ENCODE measurements at regions not wholly inside any gene's neighbourhood (a gene's known extent, or its start where the extent isn't known, plus 50 kb on each side); places are given as distances from the start of the nearest gene placed in this dataset.
A peak's percentile ranks its signal among the peaks of the same experiment; 100 is the strongest.

DNA sequence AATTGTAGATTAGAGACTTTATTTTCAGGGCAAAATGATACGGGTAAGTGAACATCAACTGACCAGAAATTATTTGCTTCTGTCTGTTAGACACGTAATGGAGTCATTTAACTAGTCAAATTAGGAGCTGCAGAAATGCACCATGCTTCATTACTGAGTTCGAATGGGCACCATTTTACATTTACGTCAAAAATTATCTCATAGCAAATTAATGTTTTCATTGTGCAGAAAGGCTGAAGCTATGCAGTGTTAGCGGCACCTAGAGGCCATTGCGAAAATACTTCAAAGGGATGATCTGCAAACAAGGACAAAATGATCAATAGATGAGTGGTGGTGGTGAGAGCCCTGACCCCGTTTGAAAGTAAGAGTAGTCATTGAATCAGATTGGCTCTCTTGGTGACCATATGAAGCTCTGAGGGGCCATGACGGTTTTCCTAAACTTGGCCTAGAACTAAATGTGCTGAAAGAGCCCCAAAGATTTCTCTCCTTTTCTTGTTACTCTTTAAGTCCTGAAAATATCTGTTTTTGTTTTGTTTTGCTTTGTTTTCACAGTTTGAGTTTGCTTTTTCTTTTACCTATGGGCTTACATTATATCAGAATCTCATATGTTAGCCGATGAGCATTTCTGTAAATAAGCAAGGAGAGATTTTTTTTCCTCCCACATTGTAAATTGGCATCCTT, 277.9 kb downstream of the ZNF536 start:
- TF ChIP-seq EZH2 (IDR thresholded peaks at IDR 0.05; ENCODE audit: borderline replicate concordance, low read length), result no peak
- TF ChIP-seq, protein P1, sequence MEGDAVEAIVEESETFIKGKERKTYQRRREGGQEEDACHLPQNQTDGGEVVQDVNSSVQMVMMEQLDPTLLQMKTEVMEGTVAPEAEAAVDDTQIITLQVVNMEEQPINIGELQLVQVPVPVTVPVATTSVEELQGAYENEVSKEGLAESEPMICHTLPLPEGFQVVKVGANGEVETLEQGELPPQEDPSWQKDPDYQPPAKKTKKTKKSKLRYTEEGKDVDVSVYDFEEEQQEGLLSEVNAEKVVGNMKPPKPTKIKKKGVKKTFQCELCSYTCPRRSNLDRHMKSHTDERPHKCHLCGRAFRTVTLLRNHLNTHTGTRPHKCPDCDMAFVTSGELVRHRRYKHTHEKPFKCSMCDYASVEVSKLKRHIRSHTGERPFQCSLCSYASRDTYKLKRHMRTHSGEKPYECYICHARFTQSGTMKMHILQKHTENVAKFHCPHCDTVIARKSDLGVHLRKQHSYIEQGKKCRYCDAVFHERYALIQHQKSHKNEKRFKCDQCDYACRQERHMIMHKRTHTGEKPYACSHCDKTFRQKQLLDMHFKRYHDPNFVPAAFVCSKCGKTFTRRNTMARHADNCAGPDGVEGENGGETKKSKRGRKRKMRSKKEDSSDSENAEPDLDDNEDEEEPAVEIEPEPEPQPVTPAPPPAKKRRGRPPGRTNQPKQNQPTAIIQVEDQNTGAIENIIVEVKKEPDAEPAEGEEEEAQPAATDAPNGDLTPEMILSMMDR (conservative IDR thresholded peaks at IDR 0.05 in 1 of 2, IDR thresholded peaks at IDR 0.05 in 1 of 2; ENCODE audit: extremely low read depth in 1 of 2, insufficient read depth in 1 of 2, low read depth in 1 of 2, low read length in 2 of 2), result peak; percentile 76 to 81

Data from mammary epithelial cell (primary cell).